Activated CD8-positive, alpha-beta memory T cell treated with anti-CD3 and anti-CD28 coated beads for 48 hours (primary cell): ENCODE measurements at regions not wholly inside any gene's neighbourhood (a gene's known extent, or its start where the extent isn't known, plus 50 kb on each side); places are given as distances from the start of the nearest gene placed in this dataset.

Experiments
- DNase-seq, 3 experiments: peaks; one replicate each; pipeline ENCODE4 v3.0.0-alpha.2; 2020; ENCODE audit warnings: low read depth in 2 of 3, low spot score in 2 of 3

DNA sequence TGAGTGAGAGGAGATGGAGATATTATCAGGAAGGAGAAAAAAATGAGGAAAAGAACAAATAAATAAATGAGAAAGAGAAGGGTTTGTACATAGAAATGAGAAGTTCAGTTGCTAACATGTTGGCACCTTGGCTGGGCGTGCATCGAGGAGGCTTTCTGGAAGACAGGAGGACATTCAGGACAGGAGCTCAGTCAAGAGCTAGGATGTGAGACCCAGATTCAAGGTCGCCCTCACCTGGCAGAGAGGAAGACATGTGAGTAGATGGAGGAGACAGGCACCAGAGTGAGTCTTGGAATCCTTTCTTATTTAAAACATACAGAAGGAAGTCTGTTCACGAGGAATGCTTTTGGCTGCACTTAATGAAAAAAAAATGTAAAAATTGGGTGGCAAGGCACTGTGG lies 640.9 kb downstream of the NPHP4 start:
- DNase-seq: no peak

- no peak for DNase-seq
Observed at GRCh38 chr1:5349526-5349925, 642.7 kb downstream of the NPHP4 start.

- DNase-seq: no peak
Observed at GRCh38 chr1:5348732-5349465, 643.3 kb downstream of the NPHP4 start.

DNA sequence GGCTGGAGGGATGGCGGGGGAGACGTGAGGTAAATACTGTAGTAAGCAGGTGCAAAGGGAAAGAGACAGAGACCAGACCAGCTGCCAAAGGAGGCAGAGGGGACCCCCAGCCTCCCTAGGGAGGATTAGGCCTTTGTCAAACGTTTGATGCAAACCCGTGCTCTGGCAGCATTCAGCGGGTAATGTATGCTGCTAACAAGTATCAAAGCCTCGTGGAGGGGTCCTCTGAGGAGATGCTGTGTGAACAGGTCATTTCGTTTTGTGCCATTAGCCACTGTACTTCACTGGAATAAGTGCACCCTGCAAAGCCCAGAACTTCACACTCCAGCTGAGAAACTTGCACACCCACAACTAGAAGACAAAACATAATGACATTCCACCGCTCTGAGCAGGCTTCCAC lies 644.5 kb downstream of the NPHP4 start:
- no peak for DNase-seq

DNA sequence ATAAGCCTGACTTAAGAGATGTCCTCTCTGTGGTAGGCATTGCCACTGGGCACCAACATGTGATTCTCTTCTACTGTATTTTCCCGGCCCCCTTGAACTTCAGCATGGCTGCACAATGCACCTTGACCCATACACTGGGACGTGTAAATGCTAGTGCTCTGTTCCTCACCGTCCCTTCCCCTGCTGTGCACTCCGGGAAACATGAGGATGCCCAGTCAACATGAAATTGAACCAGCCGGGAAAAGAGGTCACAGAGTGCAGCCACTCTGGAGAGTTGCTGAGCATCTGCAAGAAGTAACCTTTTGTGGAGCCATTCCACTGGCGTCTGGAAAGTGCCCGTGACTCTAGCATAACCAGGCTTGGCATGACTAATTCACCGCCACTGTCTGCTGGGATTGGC lies 646.7 kb downstream of the NPHP4 start:
- DNase-seq: no peak

GRCh38 chr1:5343256-5344020 lies 648.8 kb downstream of the NPHP4 start:
- no peak for DNase-seq

DNA sequence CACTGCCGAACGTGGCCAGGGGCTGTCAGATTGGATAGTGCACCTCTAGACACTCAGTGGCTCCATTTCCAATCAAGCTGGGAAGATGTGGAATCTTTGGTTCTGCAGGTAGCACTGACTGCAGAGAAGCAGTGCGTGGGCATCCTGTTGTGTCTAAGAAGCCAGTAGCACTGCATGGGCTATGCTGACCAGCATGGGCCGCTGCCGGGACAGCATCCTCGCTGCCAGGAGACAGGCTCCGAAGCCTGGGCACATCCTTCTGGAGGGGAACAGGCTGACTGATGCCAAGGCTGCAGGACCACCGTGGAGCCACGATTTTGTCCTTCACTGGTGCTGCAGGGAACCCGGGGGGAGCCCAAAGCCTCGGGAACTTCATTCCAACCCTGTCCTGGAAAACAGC lies 649.4 kb downstream of the NPHP4 start:
- no peak for DNase-seq

DNA sequence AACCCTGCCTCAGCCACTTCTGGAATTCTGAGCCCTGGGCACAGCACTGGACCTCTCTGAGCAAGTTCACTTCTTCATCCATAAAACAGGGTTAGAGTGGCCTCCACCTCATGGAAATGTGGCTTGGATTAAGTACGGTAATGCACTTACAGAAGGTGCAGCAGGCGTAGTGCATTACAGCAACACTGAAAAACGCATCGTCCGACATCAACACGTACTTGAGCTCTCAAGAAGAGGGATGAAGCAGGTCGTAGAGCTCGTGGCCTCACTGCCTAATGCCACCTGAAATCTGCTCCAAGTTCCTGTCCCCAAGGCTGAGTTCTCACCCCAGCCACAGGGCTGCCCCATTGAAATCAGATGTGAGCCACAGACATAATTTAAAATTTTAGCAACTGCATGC lies 650.1 kb downstream of the NPHP4 start:
- DNase-seq: no peak

DNA sequence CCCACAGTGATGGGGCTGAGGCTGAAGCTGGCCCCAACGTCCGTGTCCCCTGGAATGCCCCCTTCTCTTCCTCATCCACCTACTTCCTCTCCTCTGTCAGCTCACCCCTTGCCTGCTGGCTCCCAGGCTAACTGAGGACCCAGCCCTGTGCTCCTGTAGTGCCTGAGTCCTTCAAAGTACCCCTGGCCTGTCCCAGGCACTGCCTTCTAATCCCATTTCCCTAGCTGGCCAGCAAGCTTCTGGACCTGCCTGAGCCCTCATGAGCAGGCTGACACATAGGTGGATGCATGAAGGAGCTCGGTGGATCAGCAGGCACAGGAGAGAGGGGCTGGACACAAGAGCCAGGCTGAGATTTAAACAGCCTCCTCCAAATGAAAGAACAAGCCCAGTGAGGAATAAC lies 650.8 kb downstream of the NPHP4 start:
- no peak for DNase-seq

DNA sequence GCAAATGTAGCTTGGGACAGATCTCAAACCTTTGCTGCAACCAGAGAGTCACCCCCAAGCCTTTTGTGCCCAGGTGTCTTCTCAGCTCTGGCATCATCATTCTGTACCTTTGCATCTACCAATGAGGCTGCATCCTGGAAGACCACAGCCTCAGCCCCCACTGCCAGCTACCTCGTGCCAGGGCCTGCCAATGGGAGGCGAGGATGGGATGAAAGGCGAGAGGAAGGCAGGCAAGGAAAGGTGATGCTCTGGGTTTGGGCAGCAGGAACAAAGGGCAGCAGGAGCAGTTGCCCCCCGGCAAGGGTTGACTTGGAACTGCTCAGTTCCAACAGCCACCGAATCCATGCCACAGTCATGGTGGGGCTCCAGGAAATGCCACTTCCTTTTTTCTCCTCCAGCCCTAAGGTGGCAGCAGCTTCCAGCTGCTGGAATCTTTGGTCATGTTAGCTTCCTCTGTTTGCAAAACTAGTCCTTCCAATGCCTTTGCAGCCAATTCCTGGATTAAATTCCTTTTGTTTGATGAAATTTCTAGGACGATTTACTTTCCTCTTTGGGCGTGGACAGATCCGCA lies 651.6 kb downstream of the NPHP4 start:
- DNase-seq: no peak

DNA sequence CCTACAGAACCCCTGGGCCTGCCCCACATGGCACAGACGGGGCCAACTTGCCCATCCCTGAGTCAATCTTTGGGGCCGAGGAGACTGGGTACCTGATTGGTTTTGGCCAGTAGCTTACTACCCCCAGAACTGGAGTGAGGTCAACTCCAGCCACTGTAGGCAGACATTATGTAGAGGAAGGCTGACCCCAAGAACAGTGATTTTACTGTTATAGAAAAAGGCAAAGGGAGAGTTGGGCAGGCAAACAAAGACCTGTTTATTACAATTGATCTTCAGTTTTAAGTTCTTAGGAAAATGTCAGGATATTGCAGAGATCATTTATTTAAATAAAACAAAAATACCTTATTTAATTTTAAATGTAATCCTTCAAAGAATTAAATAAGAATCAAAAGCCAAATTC lies 653.8 kb downstream of the NPHP4 start:
- DNase-seq: no peak

DNA sequence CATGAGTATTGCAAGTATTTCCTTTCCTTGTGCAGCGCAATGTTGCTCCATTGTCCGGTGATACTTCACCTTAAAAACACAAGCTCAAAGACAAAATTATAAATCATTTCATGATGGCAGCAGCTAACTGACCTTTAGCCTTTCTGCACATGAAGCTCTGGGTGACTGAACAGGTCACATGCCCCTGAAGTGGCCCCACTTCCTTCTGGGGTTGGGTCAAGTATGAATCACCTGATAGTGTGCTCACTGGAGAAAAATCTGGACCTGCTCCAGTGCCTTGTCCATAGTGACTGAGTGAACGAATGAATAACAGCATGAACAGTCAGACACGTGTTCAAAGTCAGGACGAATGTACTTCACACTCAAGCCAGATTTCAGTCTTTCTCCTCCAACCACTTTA lies 658.9 kb downstream of the NPHP4 start:
- DNase-seq: no peak

GRCh38 chr1:5331101-5331500 lies 661.1 kb downstream of the NPHP4 start:
- DNase-seq: no peak

DNA sequence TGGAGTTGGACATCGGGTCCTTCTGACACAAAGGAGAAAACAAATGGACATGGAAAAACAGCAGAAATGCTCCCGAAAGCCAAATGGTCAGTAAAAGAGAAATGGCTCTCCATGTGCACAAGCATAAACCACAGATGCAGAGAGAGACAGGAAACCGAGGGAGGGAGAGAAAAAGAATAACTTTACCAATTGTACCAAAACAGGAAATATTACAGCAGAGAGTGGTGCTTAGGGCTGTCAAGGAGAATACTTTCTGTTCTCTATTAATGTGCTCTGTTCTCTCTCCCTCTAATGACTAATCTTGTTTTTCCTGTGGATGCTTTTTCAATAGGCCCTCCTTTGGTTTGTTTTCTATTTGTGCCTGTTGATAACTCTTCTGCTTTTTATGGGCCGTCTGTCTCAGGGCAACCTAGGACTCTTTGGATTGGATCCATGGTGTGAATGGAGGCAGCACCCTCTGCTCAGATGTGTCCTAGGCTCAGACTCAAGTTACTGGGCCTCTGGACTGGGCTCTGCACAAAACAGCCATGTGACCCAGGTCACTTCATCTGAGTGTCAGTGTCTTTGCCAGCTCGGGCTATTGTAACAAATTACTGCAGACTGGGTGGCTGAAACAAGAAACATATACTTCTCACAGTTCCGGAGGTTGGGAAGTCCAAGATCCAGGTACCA lies 663.0 kb downstream of the NPHP4 start:
- no peak for DNase-seq

DNA sequence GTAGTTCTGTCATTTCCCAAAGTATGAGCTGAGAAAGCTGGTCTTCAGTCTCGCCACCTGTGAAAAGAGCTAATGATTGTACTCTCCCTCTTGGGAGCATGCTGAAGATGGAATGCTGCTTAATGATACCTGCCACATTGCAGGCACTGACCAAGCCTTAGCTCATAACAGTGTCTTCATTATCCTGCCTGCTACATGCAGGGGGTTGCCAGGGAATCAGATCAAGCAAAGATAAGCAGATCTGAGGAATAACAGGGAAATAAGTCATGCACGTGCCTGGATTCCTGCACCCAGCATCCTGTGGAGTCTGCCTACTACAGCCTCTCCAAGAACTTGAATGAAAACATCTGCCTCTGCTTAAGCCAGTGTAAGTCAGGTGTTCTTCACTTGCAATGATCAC lies 667.3 kb downstream of the NPHP4 start:
- DNase-seq: no peak

DNA sequence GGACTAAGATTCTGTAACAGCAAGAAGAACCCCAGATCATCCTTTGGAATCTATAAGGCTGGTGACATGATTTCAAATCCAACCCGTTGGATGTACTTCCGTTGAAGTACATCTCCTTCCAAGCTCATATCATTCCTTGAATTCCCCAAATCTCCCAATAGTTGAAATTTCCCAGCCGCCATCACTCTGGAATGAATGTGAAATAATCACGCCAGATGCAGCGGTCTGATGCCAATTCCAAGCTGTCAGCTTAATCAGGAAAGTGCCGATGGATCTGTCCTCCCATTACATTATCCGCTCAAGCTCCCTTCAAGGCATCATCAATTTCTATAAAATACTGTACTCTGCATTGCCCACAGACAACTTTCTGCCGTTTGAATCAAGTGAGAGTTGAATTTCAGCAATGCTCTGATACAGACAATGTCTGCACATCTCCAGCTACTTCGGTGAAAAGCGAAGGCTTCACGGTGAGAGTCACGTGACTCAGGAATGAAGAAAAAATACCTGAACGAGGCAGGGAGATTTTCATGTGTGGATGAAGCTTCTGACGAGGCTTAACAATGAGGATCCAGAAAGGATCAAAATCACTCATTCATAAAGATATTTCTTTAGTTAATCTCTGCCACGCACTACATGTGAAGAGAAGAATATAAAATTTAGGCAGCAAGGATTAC lies 663.9 kb downstream of the AJAP1 start:
- no peak for DNase-seq

GRCh38 chr1:5317391-5317790 lies 663.0 kb downstream of the AJAP1 start:
- no peak for DNase-seq

DNA sequence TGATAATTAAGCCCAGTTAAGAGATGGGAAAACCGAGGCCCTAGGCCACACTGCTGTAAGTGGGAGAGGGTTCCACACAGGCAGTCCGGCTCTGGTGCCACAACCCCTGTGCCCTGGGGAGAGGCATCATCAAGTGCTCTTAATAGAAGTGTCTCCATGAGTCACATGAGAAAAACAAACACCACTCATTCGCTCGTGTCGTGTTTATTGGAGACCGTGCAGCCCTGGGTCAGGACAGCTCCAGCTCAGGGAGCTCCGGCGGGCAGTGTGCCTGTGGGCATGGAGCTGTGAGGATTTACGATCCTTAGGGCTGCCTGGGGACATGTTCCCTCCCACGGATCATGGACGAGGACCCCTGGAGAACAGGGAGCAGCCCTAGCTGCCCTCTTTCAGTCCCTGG lies 658.5 kb downstream of the AJAP1 start:
- DNase-seq: no peak

- DNase-seq: no peak
Observed at GRCh38 chr1:5312293-5312674, 657.9 kb downstream of the AJAP1 start.

DNA sequence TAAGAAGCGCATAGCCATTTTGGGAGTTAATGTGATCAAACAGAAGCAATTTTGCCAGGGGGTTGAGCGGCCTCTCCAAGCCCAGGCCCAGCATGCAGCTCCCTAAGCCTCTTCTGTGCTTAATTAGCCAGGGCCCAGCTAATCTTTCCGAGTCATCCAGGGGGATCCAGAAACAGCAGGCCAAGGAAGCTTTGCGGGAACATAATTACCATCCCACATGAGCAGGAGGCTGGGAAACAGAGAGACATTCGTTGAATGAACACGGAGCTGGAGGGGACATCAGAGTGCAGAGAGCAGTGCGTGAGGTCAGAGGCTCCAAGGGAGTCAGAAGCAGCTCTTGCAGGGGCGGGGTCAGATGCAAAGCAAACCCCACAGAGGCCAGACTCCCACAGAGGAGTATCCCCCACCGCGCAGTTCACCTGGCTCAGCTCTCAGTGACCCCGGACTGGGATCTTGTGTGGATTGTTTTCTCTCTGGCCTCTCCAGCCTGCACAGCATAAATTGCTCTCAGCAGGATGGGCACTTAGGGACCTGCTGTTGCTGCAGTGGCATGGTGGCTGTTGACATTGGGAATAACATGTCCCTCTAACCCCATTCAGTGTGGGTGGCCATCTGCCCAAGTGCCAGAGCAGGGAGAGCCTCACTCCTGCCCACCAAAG lies 657.4 kb downstream of the AJAP1 start:
- no peak for DNase-seq

GRCh38 chr1:5311147-5311546 lies 656.7 kb downstream of the AJAP1 start:
- no peak for DNase-seq
